Activated CD4-positive, alpha-beta T cell treated with anti-CD3 and anti-CD28 coated beads for 36 hours (primary cell): ENCODE measurements at regions not wholly inside any gene's neighbourhood (a gene's known extent, or its start where the extent isn't known, plus 50 kb on each side); places are given as distances from the start of the nearest gene placed in this dataset.

ENCODE experiments used
- ATAC-seq: fragments of 200-7000 bp; cut with Tn5 transposase; one replicate; pipeline ENCODE4 v1.10.0; 2021; ENCODE audit warnings: mild to moderate bottlenecking, moderate library complexity
- CTCF ChIA-PET: fragments of 350-600 bp; sonication (Branson Sonifier 250); formaldehyde crosslinking; loops from one replicate; lab custom pipeline; 2021; ENCODE audit warnings: antibody characterized with exemption; lab: Charles Lee
- POLR2A ChIA-PET: fragments of 350-600 bp; sonication (Branson Sonifier 250); formaldehyde crosslinking; loops from one replicate; lab custom pipeline; 2021; ENCODE audit warnings: antibody characterized with exemption, inconsistent platforms; lab: Charles Lee
- DNase-seq: peaks from one replicate; pipeline ENCODE4 v3.0.0-alpha.2; 2020
- H3K27ac Mint-ChIP-seq: one replicate; pipeline ENCODE4 v1.8.0; 2021; ENCODE audit warnings: mixed read lengths
- H3K27me3 Mint-ChIP-seq: one replicate; pipeline ENCODE4 v1.8.0; 2021; ENCODE audit warnings: mixed read lengths
- H3K36me3 Mint-ChIP-seq: one replicate; pipeline ENCODE4 v1.8.0; 2021; ENCODE audit warnings: low read depth, mixed read lengths
- H3K4me1 Mint-ChIP-seq: one replicate; pipeline ENCODE4 v1.8.0; 2021; ENCODE audit warnings: mixed read lengths
- H3K4me3 Mint-ChIP-seq: one replicate; pipeline ENCODE4 v1.8.0; 2021; ENCODE audit warnings: mild to moderate bottlenecking, moderate library complexity, mixed read lengths
- H3K9me3 Mint-ChIP-seq: one replicate; pipeline ENCODE4 v1.8.0; 2021; ENCODE audit warnings: low read depth, mixed read lengths
- intact Hi-C, 2 experiments: fragments of 100-400 bp; cut with DNase I in 1 of 2; cut with micrococcal nuclease in 1 of 2; formaldehyde crosslinking; loops; one replicate each; pipeline versions ENCODE4 v1.14.2 to v1.15.1; 2022 to 2024; cut with DNase I, micrococcal nuclease

- no peak overlapping the region for H3K4me3 Mint-ChIP-seq
- ATAC-seq (no peak), DNase-seq (no peak)
- H3K36me3 Mint-ChIP-seq, result no peaks in the 10 kb centered on the region
- intact Hi-C loops, result no loop called here
- peaks cover 29% of the 10 kb centered on the region for H3K27me3 Mint-ChIP-seq
- ChIA-PET CTCF (no interaction called here), POLR2A (no interaction called here)
- no peak overlapping the region for H3K27ac Mint-ChIP-seq
- H3K4me1 Mint-ChIP-seq, result peaks cover 2% of the 10 kb centered on the region
- no peaks in the 10 kb centered on the region for H3K9me3 Mint-ChIP-seq
Measured at GRCh38 chr2:20150110-20150706, 74.7 kb downstream of the SDC1 start.

DNA sequence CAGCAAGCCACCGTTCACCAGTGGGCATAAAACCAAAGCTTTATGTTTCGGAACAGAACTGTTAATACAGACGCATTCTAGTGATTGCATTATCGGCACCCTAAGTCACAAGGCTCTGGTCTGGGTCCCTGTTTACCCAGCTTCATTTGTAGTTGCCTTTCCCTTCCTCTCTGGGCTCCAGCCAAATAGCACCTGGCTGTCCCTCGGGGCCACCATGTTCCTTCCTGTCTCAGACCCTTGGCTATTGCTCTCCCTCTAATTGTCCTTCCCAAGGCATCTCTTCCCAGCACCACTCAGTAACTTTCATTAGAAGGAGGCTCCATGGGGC, 75.3 kb downstream of the SDC1 start:
- no peaks in the 10 kb centered on the region for H3K36me3 Mint-ChIP-seq
- H3K9me3 Mint-ChIP-seq, result no peaks in the 10 kb centered on the region
- ATAC-seq (no peak), DNase-seq (no peak)
- H3K27me3 Mint-ChIP-seq, result peaks cover 27% of the 10 kb centered on the region
- POLR2A ChIA-PET, result no interaction called here
- CTCF ChIA-PET, result no interaction called here
- intact Hi-C loops, result no loop called here
- no peak overlapping the region for H3K27ac Mint-ChIP-seq
- H3K4me1 Mint-ChIP-seq, result peaks cover 2% of the 10 kb centered on the region
- H3K4me3 Mint-ChIP-seq, result no peak overlapping the region

DNA sequence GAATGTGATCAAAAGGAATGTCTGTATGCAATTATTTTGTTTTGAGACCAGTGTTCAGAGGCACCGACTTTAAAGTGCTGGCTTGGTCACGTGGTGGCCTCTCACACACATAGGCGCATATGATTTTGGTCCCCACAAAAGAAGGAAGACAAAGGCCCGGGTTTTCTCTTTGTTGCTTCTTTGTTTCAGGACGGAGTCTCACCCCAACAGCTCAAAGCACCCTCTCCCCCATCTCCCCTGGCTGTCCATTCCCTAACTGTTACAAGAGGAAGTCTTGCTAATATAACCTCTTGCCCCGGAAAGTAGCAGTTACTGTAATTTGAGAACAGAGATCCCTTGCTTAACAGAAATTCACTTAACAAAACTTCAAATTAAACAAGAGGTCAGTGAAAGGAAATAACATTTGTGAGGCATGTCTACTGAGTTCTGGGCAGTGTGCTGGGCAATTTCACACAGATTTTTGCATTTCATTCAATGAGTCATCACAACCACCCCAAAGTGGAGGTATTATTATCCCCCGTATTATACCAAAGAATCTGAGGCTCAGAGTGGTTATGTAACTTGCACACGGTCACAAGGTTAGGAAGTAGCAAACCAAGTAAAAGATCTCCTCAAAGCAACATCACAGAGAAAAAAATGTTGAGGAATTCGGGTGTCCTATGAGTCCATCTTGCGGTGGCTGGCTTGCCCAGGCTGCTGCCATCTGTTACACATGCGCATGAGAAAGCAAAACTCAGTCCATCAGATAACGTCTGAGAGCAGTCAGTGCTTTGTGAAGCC, 75.8 kb downstream of the SDC1 start:
- no peak for ATAC-seq
- Mint-ChIP-seq H3K9me3 (no peaks in the 10 kb centered on the region), H3K27me3 (peaks cover 24% of the 10 kb centered on the region), H3K4me3 (no peak overlapping the region), H3K4me1 (peaks cover 2% of the 10 kb centered on the region), H3K36me3 (no peaks in the 10 kb centered on the region), H3K27ac (no peak overlapping the region)
- ChIA-PET CTCF (no interaction called here), POLR2A (interaction anchor here (0.6 kb wide), 1 partner anchor 14 kb away, joined by 3 read pairs; no protein-coding TSS in a partner anchor)
- intact Hi-C loops, result no loop called here
- no peak for DNase-seq

GRCh38 chr2:20148426-20148922, 76.5 kb downstream of the SDC1 start:
- H3K9me3 Mint-ChIP-seq, result no peaks in the 10 kb centered on the region
- intact Hi-C loops, result no loop called here
- ATAC-seq (no peak), DNase-seq (no peak)
- H3K27me3 Mint-ChIP-seq, result peaks cover 24% of the 10 kb centered on the region
- no peak overlapping the region for H3K27ac Mint-ChIP-seq
- H3K4me1 Mint-ChIP-seq, result peaks cover 2% of the 10 kb centered on the region
- CTCF ChIA-PET, result interaction anchor here (0.6 kb wide), 1 partner anchor 640 kb away, joined by 3 read pairs; no protein-coding TSS in a partner anchor
- POLR2A ChIA-PET, result interaction anchor here (0.6 kb wide), 1 partner anchor 13 kb away, joined by 3 read pairs; no protein-coding TSS in a partner anchor
- H3K36me3 Mint-ChIP-seq, result no peaks in the 10 kb centered on the region
- H3K4me3 Mint-ChIP-seq, result no peak overlapping the region

DNA sequence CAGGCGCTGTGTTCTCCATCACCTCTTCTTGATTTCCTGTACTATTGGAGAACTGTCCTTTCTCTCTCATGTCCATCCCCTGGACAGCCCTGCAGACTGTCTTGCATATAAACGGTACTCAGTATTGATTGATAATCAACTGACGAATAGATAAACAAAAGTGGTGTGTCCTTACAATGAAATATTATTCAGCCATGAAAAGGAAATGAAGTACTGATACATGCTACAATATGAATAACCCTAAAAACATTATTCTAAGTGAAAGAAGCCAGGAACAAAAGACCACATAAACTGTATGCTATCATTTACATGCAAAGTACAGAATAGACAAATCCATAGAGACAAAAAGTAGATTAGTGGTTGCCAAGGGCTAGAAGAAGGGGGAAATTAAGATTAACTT, 77.6 kb downstream of the SDC1 start:
- Mint-ChIP-seq H3K9me3 (no peaks in the 10 kb centered on the region), H3K27ac (no peak overlapping the region), H3K4me1 (peaks cover 2% of the 10 kb centered on the region), H3K36me3 (no peaks in the 10 kb centered on the region), H3K27me3 (peaks cover 22% of the 10 kb centered on the region), H3K4me3 (no peak overlapping the region)
- CTCF ChIA-PET, result no interaction called here
- no peak for ATAC-seq
- DNase-seq, result no peak
- POLR2A ChIA-PET, result no interaction called here
- intact Hi-C loops, result no loop called here

DNA sequence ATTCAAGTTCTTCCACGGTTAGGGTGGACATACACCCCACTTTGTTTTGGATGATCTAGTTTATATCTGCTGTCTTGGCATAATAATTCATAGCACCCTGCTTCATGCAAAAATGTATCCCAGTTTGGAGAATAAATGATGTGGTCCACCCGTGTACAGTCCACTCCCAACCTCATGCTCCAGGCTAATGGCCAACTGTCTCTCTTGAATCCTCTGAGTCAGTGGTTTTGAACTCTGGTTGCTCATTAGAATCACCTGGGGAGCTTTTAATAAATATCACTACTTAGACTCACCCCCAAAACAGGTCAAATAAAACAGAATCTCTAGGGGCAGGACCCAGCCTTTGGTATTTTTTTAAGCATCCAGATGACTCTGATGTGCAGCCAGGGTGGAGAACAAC, 78.5 kb downstream of the SDC1 start:
- no peak for DNase-seq
- ChIA-PET CTCF (no interaction called here), POLR2A (no interaction called here)
- Mint-ChIP-seq H3K4me1 (peaks cover 2% of the 10 kb centered on the region), H3K4me3 (no peak overlapping the region), H3K36me3 (no peaks in the 10 kb centered on the region), H3K9me3 (no peaks in the 10 kb centered on the region), H3K27ac (no peak overlapping the region), H3K27me3 (peaks cover 22% of the 10 kb centered on the region)
- intact Hi-C loops, result no loop called here
- ATAC-seq, result no peak

GRCh38 chr2:20145497-20146193, 79.3 kb downstream of the SDC1 start:
- Mint-ChIP-seq H3K9me3 (no peaks in the 10 kb centered on the region), H3K36me3 (no peaks in the 10 kb centered on the region), H3K27me3 (peaks cover 20% of the 10 kb centered on the region), H3K4me1 (peaks cover 2% of the 10 kb centered on the region), H3K4me3 (no peak overlapping the region), H3K27ac (no peak overlapping the region)
- DNase-seq, result peak; percentile 47
- CTCF ChIA-PET, result interaction anchor here (0.6 kb wide), 1 partner anchor 686 kb away, joined by 3 read pairs; no protein-coding TSS in a partner anchor
- POLR2A ChIA-PET, result no interaction called here
- intact Hi-C loops, result no loop called here
- peak; percentile 84 for ATAC-seq

- ATAC-seq, result no peak
- POLR2A ChIA-PET, result no interaction called here
- no peaks in the 10 kb centered on the region for H3K9me3 Mint-ChIP-seq
- peaks cover 2% of the 10 kb centered on the region for H3K4me1 Mint-ChIP-seq
- intact Hi-C loops, result no loop called here
- no peak for DNase-seq
- CTCF ChIA-PET, result no interaction called here
- no peak overlapping the region for H3K27ac Mint-ChIP-seq
- H3K36me3 Mint-ChIP-seq, result no peaks in the 10 kb centered on the region
- peaks cover 14% of the 10 kb centered on the region for H3K27me3 Mint-ChIP-seq
- no peak overlapping the region for H3K4me3 Mint-ChIP-seq
Measured at GRCh38 chr2:20144861-20145260, 80.1 kb downstream of the SDC1 start.

DNA sequence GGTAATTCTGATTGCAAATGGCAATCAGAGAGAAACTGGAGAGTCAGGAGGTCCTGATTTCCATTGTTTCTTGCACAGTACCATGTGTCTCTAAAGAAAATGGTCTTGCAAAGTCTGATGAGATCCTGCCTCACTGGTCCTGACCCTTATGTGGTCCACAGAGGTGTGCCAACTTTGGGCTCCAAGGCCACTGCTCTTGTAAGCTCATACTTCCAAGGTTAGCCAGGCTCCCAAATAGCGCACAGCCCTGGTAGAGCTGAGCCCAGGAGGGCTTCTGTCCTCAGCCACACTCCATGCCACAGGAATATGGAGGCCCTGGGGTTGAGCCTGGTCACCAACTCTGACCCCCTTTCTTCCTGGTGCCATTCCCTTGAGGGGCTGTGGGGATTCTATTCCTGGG, 80.7 kb downstream of the SDC1 start:
- no peaks in the 10 kb centered on the region for H3K36me3 Mint-ChIP-seq
- no peak overlapping the region for H3K4me3 Mint-ChIP-seq
- H3K4me1 Mint-ChIP-seq, result peaks cover 2% of the 10 kb centered on the region
- H3K27me3 Mint-ChIP-seq, result peaks cover 12% of the 10 kb centered on the region
- H3K9me3 Mint-ChIP-seq, result no peaks in the 10 kb centered on the region
- ChIA-PET CTCF (no interaction called here), POLR2A (no interaction called here)
- DNase-seq (no peak), ATAC-seq (no peak)
- no peak overlapping the region for H3K27ac Mint-ChIP-seq
- intact Hi-C loops, result no loop called here

- DNase-seq, result no peak
- Mint-ChIP-seq H3K9me3 (no peaks in the 10 kb centered on the region), H3K27me3 (peaks cover 10% of the 10 kb centered on the region), H3K36me3 (no peaks in the 10 kb centered on the region), H3K4me1 (peaks cover 2% of the 10 kb centered on the region), H3K27ac (no peak overlapping the region), H3K4me3 (no peak overlapping the region)
- no peak for ATAC-seq
- ChIA-PET POLR2A (no interaction called here), CTCF (no interaction called here)
- intact Hi-C loops, result no loop called here
Measured at GRCh38 chr2:20143263-20143662, 81.7 kb downstream of the SDC1 start.

GRCh38 chr2:20141806-20142205, 83.1 kb downstream of the SDC1 start:
- no peaks in the 10 kb centered on the region for H3K9me3 Mint-ChIP-seq
- H3K4me1 Mint-ChIP-seq, result peaks cover 2% of the 10 kb centered on the region
- DNase-seq (no peak), ATAC-seq (no peak)
- CTCF ChIA-PET, result interaction anchor here (1.4 kb wide), 1 partner anchor 11 kb away, joined by 3 read pairs; no protein-coding TSS in a partner anchor
- H3K27me3 Mint-ChIP-seq, result peaks cover 5% of the 10 kb centered on the region
- intact Hi-C loops, result no loop called here
- POLR2A ChIA-PET, result no interaction called here
- H3K4me3 Mint-ChIP-seq, result no peak overlapping the region
- H3K36me3 Mint-ChIP-seq, result no peaks in the 10 kb centered on the region
- H3K27ac Mint-ChIP-seq, result no peak overlapping the region
